ENCODE measurements at regions not wholly inside any gene's neighbourhood (a gene's known extent, or its start where the extent isn't known, plus 50 kb on each side); places are given as distances from the start of the nearest gene placed in this dataset.

DNA sequence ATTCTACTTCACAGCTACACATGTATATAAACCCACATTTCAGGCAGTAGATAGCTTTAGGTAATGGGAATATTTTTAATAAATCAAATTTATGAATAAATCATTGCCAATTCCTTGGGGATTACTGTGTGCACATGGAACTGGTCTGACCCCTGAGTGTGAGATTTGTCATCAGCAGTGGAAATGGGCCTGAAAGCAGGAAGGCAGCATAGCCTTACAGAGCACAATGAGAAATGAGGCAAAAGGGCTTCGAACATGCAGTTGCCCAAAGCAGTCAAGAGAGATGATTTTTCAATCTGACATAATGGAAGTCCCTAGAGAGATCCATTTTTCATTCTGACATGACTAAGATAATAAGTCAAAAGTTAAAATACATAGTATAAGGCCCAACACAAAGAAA lies 599.2 kb downstream of the TUSC7 start:
- WGBS (ENCODE audit: insufficient coverage, low coverage, low lambda C conversion rate, missing lambda C conversion rate): 80% methylated on average over 1 of the region's 1 CpG
- ATAC-seq (no peak), DNase-seq (no peak)
- Histone ChIP-seq H3K9me3 (no peaks in the 10 kb centered on the region), H3K4me1 (no peaks in the 10 kb centered on the region), H3K27ac (no peak overlapping the region), H3K4me3 (no peak overlapping the region), H3K27me3 (no peaks in the 10 kb centered on the region), H3K36me3 (no peaks in the 10 kb centered on the region)
- no peak for TF ChIP-seq POLR2A (IDR thresholded peaks at IDR 0.05)
- TF ChIP-seq, protein P1, sequence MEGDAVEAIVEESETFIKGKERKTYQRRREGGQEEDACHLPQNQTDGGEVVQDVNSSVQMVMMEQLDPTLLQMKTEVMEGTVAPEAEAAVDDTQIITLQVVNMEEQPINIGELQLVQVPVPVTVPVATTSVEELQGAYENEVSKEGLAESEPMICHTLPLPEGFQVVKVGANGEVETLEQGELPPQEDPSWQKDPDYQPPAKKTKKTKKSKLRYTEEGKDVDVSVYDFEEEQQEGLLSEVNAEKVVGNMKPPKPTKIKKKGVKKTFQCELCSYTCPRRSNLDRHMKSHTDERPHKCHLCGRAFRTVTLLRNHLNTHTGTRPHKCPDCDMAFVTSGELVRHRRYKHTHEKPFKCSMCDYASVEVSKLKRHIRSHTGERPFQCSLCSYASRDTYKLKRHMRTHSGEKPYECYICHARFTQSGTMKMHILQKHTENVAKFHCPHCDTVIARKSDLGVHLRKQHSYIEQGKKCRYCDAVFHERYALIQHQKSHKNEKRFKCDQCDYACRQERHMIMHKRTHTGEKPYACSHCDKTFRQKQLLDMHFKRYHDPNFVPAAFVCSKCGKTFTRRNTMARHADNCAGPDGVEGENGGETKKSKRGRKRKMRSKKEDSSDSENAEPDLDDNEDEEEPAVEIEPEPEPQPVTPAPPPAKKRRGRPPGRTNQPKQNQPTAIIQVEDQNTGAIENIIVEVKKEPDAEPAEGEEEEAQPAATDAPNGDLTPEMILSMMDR (IDR thresholded peaks at IDR 0.05): no peak
- intact Hi-C loops (cut with DNase I): no loop called here

DNA sequence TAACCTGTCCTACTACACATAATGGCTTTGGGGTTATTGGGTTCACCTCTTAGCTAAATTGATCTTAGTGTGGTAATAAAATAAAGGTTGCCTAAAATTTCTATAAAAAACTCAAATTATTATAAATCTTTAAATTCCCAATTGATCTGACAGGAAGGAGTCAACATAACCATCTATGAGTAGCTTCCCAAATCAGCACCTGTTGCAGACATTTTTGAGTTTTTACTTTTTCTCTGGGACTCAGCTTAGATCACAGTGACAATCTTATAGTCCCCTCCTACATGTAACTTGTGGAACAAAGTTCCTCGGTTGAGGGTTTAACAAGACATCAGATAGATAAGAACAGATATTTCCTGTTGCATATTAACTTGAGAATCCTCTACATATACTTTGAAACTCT lies 601.0 kb downstream of the TUSC7 start:
- Histone ChIP-seq H3K27ac (no peak overlapping the region), H3K36me3 (no peaks in the 10 kb centered on the region), H3K4me3 (no peak overlapping the region), H3K4me1 (no peaks in the 10 kb centered on the region), H3K9me3 (no peaks in the 10 kb centered on the region), H3K27me3 (no peaks in the 10 kb centered on the region)
- no peak for DNase-seq
- no peak for ATAC-seq
- intact Hi-C loops (cut with DNase I): no loop called here
- 18% methylated on average over 1 of the region's 1 CpG for WGBS (ENCODE audit: insufficient coverage, low coverage, low lambda C conversion rate, missing lambda C conversion rate)
- TF ChIP-seq, protein P1 (IDR thresholded peaks at IDR 0.05): no peak
- TF ChIP-seq POLR2A (IDR thresholded peaks at IDR 0.05): no peak

DNA sequence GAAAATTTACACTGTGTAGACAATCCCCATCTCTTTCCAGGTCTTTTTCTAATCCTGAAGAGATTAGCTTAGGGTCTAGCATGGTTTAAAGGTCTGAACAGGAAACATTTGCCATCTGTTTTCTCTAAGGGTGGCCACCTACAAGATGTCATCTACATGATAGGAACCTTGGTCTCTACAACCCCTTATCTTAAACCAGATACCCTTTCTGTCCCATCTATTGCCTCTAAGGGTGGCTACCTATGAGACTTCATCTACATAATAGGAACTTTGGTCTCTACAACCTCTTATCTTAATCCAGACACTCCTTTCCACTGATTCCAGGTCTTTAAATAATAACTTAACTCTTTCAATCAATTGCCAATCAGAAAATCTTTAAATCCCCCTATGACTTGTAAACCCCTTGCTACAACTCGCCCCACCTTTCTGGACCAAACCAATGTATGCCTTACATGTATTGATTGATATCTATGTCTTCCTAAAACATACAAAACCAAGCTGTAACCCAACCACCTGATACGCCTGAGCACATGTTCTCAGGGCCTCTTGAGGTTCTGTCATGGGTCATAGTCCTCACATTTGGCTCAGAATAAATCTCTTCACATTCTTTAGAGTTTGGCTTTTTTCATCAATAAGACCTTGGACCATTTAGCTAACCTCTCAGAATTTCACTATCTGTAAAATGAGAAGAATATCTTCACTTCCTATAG lies 605.0 kb downstream of the TUSC7 start:
- ATAC-seq (no peak), DNase-seq (no peak)
- H3K4me1 ChIP-seq: no peaks in the 10 kb centered on the region
- no peak overlapping the region for H3K4me3 ChIP-seq
- no peak overlapping the region for H3K27ac ChIP-seq
- TF ChIP-seq, protein P1 (IDR thresholded peaks at IDR 0.05): no peak
- no peak for TF ChIP-seq POLR2A (IDR thresholded peaks at IDR 0.05)
- no peaks in the 10 kb centered on the region for H3K9me3 ChIP-seq
- no peaks in the 10 kb centered on the region for H3K36me3 ChIP-seq
- no peaks in the 10 kb centered on the region for H3K27me3 ChIP-seq
- WGBS (ENCODE audit: insufficient coverage, low coverage, low lambda C conversion rate, missing lambda C conversion rate): 71% methylated on average over 2 of the region's 2 CpGs
- intact Hi-C loops (cut with DNase I): no loop called here

DNA sequence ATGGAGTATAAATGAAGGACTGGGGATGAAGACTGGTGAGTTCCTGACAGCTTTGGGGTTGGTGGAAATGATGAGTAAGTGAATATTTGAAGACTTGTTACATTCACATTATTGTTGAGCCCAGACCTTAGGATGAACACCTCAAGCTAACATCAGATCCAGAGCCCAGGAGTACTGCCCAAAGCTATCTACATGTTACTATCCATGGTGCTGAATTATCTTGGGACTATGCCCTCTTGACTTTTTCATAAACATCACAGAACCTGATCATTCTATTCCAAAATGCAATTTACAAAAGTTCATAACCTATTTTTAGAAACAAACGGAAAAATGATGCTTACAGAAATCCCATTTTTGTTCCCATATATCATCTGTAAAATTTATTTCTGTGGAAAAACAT lies 613.3 kb downstream of the TUSC7 start:
- intact Hi-C loops (cut with DNase I): no loop called here
- WGBS (ENCODE audit: insufficient coverage, low coverage, low lambda C conversion rate, missing lambda C conversion rate): 0% methylated on average over 1 of the region's 1 CpG
- Histone ChIP-seq H3K9me3 (no peaks in the 10 kb centered on the region), H3K4me1 (no peaks in the 10 kb centered on the region), H3K4me3 (no peak overlapping the region), H3K36me3 (no peaks in the 10 kb centered on the region), H3K27me3 (no peaks in the 10 kb centered on the region), H3K27ac (no peak overlapping the region)
- TF ChIP-seq POLR2A (IDR thresholded peaks at IDR 0.05): no peak
- TF ChIP-seq, protein P1 (IDR thresholded peaks at IDR 0.05): no peak
- DNase-seq (no peak), ATAC-seq (peak; percentile 57 to 66 (median 58))

Measured in right lobe of liver (tissue), 6 donors.